ENCODE measurements at regions not wholly inside any gene's neighbourhood (a gene's known extent, or its start where the extent isn't known, plus 50 kb on each side); places are given as distances from the start of the nearest gene placed in this dataset.

DNA sequence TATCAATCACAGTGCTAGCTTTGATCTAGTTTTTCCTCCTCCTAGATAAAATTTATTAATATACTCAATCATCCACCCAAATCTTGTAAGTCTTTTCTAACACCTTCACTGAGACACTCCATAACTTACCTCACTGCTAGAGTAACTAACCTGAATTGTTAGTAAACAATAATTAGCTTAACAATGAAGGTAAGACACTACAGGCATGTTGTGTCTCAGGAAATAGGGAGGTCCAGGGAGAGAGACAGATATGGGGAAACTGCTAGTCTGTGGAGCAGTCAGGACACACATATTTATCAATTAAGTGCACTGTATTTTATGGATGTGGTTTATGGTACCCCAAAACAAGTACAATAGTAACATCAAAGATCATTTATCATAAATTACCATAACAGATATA, 94.2 kb upstream of the SSTR1 start:
- TF ChIP-seq, protein P1, sequence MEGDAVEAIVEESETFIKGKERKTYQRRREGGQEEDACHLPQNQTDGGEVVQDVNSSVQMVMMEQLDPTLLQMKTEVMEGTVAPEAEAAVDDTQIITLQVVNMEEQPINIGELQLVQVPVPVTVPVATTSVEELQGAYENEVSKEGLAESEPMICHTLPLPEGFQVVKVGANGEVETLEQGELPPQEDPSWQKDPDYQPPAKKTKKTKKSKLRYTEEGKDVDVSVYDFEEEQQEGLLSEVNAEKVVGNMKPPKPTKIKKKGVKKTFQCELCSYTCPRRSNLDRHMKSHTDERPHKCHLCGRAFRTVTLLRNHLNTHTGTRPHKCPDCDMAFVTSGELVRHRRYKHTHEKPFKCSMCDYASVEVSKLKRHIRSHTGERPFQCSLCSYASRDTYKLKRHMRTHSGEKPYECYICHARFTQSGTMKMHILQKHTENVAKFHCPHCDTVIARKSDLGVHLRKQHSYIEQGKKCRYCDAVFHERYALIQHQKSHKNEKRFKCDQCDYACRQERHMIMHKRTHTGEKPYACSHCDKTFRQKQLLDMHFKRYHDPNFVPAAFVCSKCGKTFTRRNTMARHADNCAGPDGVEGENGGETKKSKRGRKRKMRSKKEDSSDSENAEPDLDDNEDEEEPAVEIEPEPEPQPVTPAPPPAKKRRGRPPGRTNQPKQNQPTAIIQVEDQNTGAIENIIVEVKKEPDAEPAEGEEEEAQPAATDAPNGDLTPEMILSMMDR (IDR thresholded peaks at IDR 0.05), result no peak
- TF ChIP-seq POLR2AphosphoS5 (IDR thresholded peaks at IDR 0.05; ENCODE audit: low read depth, low read length) (no peak), SIN3A (IDR thresholded peaks at IDR 0.05; ENCODE audit: borderline replicate concordance, insufficient read depth, low read depth, low read length) (no peak), TCF7L2 (IDR thresholded peaks at IDR 0.05; ENCODE audit: low read depth, low read length) (no peak)
- TF ChIP-seq, protein P2, sequence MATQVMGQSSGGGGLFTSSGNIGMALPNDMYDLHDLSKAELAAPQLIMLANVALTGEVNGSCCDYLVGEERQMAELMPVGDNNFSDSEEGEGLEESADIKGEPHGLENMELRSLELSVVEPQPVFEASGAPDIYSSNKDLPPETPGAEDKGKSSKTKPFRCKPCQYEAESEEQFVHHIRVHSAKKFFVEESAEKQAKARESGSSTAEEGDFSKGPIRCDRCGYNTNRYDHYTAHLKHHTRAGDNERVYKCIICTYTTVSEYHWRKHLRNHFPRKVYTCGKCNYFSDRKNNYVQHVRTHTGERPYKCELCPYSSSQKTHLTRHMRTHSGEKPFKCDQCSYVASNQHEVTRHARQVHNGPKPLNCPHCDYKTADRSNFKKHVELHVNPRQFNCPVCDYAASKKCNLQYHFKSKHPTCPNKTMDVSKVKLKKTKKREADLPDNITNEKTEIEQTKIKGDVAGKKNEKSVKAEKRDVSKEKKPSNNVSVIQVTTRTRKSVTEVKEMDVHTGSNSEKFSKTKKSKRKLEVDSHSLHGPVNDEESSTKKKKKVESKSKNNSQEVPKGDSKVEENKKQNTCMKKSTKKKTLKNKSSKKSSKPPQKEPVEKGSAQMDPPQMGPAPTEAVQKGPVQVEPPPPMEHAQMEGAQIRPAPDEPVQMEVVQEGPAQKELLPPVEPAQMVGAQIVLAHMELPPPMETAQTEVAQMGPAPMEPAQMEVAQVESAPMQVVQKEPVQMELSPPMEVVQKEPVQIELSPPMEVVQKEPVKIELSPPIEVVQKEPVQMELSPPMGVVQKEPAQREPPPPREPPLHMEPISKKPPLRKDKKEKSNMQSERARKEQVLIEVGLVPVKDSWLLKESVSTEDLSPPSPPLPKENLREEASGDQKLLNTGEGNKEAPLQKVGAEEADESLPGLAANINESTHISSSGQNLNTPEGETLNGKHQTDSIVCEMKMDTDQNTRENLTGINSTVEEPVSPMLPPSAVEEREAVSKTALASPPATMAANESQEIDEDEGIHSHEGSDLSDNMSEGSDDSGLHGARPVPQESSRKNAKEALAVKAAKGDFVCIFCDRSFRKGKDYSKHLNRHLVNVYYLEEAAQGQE (IDR thresholded peaks at IDR 0.05; ENCODE audit: insufficient read depth in 1 of 2, low read depth in 2 of 2, low read length in 1 of 2), result no peak
